Neural cell (in vitro differentiated cells): ENCODE measurements at regions not wholly inside any gene's neighbourhood (a gene's known extent, or its start where the extent isn't known, plus 50 kb on each side); places are given as distances from the start of the nearest gene placed in this dataset.

ENCODE experiments used
- H2AFZ ChIP-seq: fragments of 200-600, 300-800 bp; sonication (generic), shearing (Covaris generic); 2 replicates; pipeline ENCODE4 v1.6.0; 2014; ENCODE audit warnings: low read depth, mild to moderate bottlenecking, antibody characterized with exemption, low read length, moderate library complexity
- H3F3A ChIP-seq: fragments of 200-600 bp; shearing (Covaris generic); 2 replicates; pipeline ENCODE4 v1.6.1; 2016; ENCODE audit warnings: mild to moderate bottlenecking, moderate library complexity, mixed read lengths, antibody characterized with exemption, low read length; ENCODE audit not compliant: insufficient read depth, poor library complexity, severe bottlenecking
- H3K27ac ChIP-seq: fragments of 200-600, 300-800 bp; sonication (generic), shearing (Covaris generic); 2 replicates; pipeline ENCODE4 v1.5.1; 2014; ENCODE audit warnings: mild to moderate bottlenecking, low read length, moderate library complexity
- H3K27me3 ChIP-seq: fragments of 300-800, 200-600 bp; sonication (generic), shearing (Covaris generic); 2 replicates; pipeline ENCODE4 v1.6.0; 2014; ENCODE audit warnings: mild to moderate bottlenecking, low read depth, low read length, moderate library complexity; ENCODE audit not compliant: insufficient read depth
- H3K36me3 ChIP-seq: fragments of 300-800, 200-600 bp; sonication (generic), shearing (Covaris generic); 2 replicates; pipeline ENCODE4 v1.5.1; 2014; ENCODE audit warnings: mild to moderate bottlenecking, antibody characterized with exemption, low read length, moderate library complexity; ENCODE audit not compliant: insufficient read depth
- H3K4me2 ChIP-seq: fragments of 300-800, 200-600 bp; sonication (generic), shearing (Covaris generic); 2 replicates; pipeline ENCODE4 v1.6.0; 2014; ENCODE audit warnings: mild to moderate bottlenecking, low read length
- H3K4me3 ChIP-seq: fragments of 300-800, 200-600 bp; sonication (generic), shearing (Covaris generic); 2 replicates; pipeline ENCODE4 v1.5.1; 2014; ENCODE audit warnings: mild to moderate bottlenecking, low read length, moderate library complexity
- H3K79me2 ChIP-seq: fragments of 200-600 bp; shearing (Covaris generic); replicated peaks from 2 replicates; pipeline ENCODE4 v1.6.0; 2014; ENCODE audit warnings: mild to moderate bottlenecking, low read length, moderate library complexity; ENCODE audit not compliant: insufficient read depth
- H3K9ac ChIP-seq: fragments of 300-800, 200-600 bp; sonication (generic), shearing (Covaris generic); 2 replicates; pipeline ENCODE4 v1.6.1; 2016; ENCODE audit warnings: mild to moderate bottlenecking, low read length, mixed read lengths
- H3K9me2 ChIP-seq: fragments of 200-600 bp; shearing (Covaris generic); 2 replicates; pipeline ENCODE4 v1.6.1; 2016; ENCODE audit warnings: mild to moderate bottlenecking, low read length, mixed read lengths; ENCODE audit not compliant: insufficient read depth
- H3K9me3 ChIP-seq: fragments of 200-600, 300-800 bp; sonication (generic), shearing (Covaris generic); 2 replicates; pipeline ENCODE4 v1.6.1; 2016; ENCODE audit warnings: mild to moderate bottlenecking, mixed run types, low read length, moderate library complexity, mixed read lengths
- H4K20me1 ChIP-seq: fragments of 200-600 bp; shearing (Covaris generic); 2 replicates; pipeline ENCODE4 v1.6.1; 2016; ENCODE audit warnings: mild to moderate bottlenecking, mixed run types; ENCODE audit not compliant: insufficient read depth
- EP300 ChIP-seq: fragments of 450-650 bp; conservative IDR thresholded peaks from 2 replicates; pipeline ENCODE4 v1.6.1; 2014; ENCODE audit warnings: antibody characterized with exemption, mild to moderate bottlenecking, moderate library complexity; ENCODE audit not compliant: poor library complexity, severe bottlenecking
- EZH2 ChIP-seq: fragments of 200-600, 300-800 bp; shearing (Covaris generic), sonication (generic); IDR thresholded peaks from 2 replicates; pipeline ENCODE4 v1.6.1; 2014; ENCODE audit warnings: antibody characterized with exemption, low read length, borderline replicate concordance, mild to moderate bottlenecking; ENCODE audit not compliant: insufficient read depth, poor library complexity, severe bottlenecking
- MXI1 ChIP-seq: fragments of 450-650 bp; conservative IDR thresholded peaks from 2 replicates; pipeline ENCODE4 v1.6.1; 2014; ENCODE audit warnings: antibody characterized with exemption, mild to moderate bottlenecking; ENCODE audit not compliant: poor library complexity, severe bottlenecking
- POLR2AphosphoS5 ChIP-seq: IDR thresholded peaks from 2 replicates; pipeline ENCODE4 v1.6.1; 2012
- RAD21 ChIP-seq: fragments of 450-650 bp; conservative IDR thresholded peaks from 2 replicates; pipeline ENCODE4 v1.6.1; 2014; ENCODE audit warnings: antibody characterized with exemption, mild to moderate bottlenecking, moderate library complexity
- SMC3 ChIP-seq: fragments of 450-650 bp; conservative IDR thresholded peaks from 2 replicates; pipeline ENCODE4 v1.6.1; 2014; ENCODE audit warnings: antibody characterized with exemption, mild to moderate bottlenecking, moderate library complexity; ENCODE audit not compliant: poor library complexity
- TAF1 ChIP-seq: IDR thresholded peaks from 2 replicates; pipeline ENCODE4 v1.6.1; 2012; ENCODE audit warnings: low read depth
- TF ChIP-seq, protein P1 (sequence below): IDR thresholded peaks from 2 replicates; pipeline ENCODE4 v1.6.1; 2012; ENCODE audit warnings: borderline replicate concordance
- TF ChIP-seq, protein P2 (sequence below): fragments of 450-650 bp; IDR thresholded peaks from 2 replicates; pipeline ENCODE4 v1.5.1; 2014; ENCODE audit warnings: antibody characterized with exemption, mild to moderate bottlenecking, moderate library complexity; ENCODE audit not compliant: poor library complexity, severe bottlenecking

GRCh38 chr3:82672966-82673365, 911.5 kb upstream of the GBE1 start:
- no peaks in the 10 kb centered on the region for H3F3A ChIP-seq
- H3K79me2 ChIP-seq = no peaks in the 10 kb centered on the region
- no peak overlapping the region for H3K4me2 ChIP-seq
- TF ChIP-seq, protein P1, sequence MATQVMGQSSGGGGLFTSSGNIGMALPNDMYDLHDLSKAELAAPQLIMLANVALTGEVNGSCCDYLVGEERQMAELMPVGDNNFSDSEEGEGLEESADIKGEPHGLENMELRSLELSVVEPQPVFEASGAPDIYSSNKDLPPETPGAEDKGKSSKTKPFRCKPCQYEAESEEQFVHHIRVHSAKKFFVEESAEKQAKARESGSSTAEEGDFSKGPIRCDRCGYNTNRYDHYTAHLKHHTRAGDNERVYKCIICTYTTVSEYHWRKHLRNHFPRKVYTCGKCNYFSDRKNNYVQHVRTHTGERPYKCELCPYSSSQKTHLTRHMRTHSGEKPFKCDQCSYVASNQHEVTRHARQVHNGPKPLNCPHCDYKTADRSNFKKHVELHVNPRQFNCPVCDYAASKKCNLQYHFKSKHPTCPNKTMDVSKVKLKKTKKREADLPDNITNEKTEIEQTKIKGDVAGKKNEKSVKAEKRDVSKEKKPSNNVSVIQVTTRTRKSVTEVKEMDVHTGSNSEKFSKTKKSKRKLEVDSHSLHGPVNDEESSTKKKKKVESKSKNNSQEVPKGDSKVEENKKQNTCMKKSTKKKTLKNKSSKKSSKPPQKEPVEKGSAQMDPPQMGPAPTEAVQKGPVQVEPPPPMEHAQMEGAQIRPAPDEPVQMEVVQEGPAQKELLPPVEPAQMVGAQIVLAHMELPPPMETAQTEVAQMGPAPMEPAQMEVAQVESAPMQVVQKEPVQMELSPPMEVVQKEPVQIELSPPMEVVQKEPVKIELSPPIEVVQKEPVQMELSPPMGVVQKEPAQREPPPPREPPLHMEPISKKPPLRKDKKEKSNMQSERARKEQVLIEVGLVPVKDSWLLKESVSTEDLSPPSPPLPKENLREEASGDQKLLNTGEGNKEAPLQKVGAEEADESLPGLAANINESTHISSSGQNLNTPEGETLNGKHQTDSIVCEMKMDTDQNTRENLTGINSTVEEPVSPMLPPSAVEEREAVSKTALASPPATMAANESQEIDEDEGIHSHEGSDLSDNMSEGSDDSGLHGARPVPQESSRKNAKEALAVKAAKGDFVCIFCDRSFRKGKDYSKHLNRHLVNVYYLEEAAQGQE = no peak
- no peaks in the 10 kb centered on the region for H3K9me3 ChIP-seq
- no peak overlapping the region for H3K27ac ChIP-seq
- H4K20me1 ChIP-seq = no peaks in the 10 kb centered on the region
- H3K4me3 ChIP-seq = no peak overlapping the region
- H3K36me3 ChIP-seq = no peaks in the 10 kb centered on the region
- no peak overlapping the region for H3K9ac ChIP-seq
- H2AFZ ChIP-seq = no peak overlapping the region
- H3K9me2 ChIP-seq = no peaks in the 10 kb centered on the region
- no peaks in the 10 kb centered on the region for H3K27me3 ChIP-seq

- Histone ChIP-seq H2AFZ (no peak overlapping the region), H3K4me2 (no peak overlapping the region), H3K9me3 (no peaks in the 10 kb centered on the region), H3K9me2 (no peaks in the 10 kb centered on the region), H3K4me3 (no peak overlapping the region), H3K79me2 (no peaks in the 10 kb centered on the region), H3F3A (no peaks in the 10 kb centered on the region), H3K9ac (no peak overlapping the region), H3K36me3 (no peaks in the 10 kb centered on the region), H3K27ac (no peak overlapping the region), H4K20me1 (no peaks in the 10 kb centered on the region), H3K27me3 (no peaks in the 10 kb centered on the region)
- TF ChIP-seq SMC3 (no peak), RAD21 (no peak), TAF1 (no peak), POLR2AphosphoS5 (no peak), MXI1 (no peak), EP300 (no peak), EZH2 (no peak)
- TF ChIP-seq, protein P1 = no peak
- TF ChIP-seq, protein P2, sequence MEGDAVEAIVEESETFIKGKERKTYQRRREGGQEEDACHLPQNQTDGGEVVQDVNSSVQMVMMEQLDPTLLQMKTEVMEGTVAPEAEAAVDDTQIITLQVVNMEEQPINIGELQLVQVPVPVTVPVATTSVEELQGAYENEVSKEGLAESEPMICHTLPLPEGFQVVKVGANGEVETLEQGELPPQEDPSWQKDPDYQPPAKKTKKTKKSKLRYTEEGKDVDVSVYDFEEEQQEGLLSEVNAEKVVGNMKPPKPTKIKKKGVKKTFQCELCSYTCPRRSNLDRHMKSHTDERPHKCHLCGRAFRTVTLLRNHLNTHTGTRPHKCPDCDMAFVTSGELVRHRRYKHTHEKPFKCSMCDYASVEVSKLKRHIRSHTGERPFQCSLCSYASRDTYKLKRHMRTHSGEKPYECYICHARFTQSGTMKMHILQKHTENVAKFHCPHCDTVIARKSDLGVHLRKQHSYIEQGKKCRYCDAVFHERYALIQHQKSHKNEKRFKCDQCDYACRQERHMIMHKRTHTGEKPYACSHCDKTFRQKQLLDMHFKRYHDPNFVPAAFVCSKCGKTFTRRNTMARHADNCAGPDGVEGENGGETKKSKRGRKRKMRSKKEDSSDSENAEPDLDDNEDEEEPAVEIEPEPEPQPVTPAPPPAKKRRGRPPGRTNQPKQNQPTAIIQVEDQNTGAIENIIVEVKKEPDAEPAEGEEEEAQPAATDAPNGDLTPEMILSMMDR = no peak
These were observed 910.0 kb upstream of the GBE1 start for GRCh38 chr3:82671466-82671865.
